ENCODE measurements at regions not wholly inside any gene's neighbourhood (a gene's known extent, or its start where the extent isn't known, plus 50 kb on each side); places are given as distances from the start of the nearest gene placed in this dataset.

- no peak for DNase-seq (ENCODE audit: low read depth, low spot score)
- no peak for TF ChIP-seq CTCF (IDR thresholded peaks at IDR 0.05; ENCODE audit: low read depth, low read length)
- no peaks in the 10 kb centered on the region for H3K9me3 ChIP-seq (ENCODE audit: control insufficient read depth, insufficient read depth, low read length)
- no peaks in the 10 kb centered on the region for H3K27me3 ChIP-seq (ENCODE audit: control insufficient read depth, insufficient read depth, low read length)
- H3K27ac ChIP-seq (ENCODE audit: low read depth, low read length): no peak overlapping the region
- POLR2A ChIA-PET: no interaction called here
- H3K4me3 ChIP-seq (ENCODE audit: low read depth, low read length): no peak overlapping the region
- CTCF ChIA-PET: no interaction called here
These were observed 319.2 kb upstream of the MOCS1 start for GRCh38 chr6:40253420-40253819.

- Histone ChIP-seq H3K27ac (ENCODE audit: low read depth, low read length) (no peak overlapping the region), H3K27me3 (ENCODE audit: control insufficient read depth, insufficient read depth, low read length) (no peaks in the 10 kb centered on the region), H3K9me3 (ENCODE audit: control insufficient read depth, insufficient read depth, low read length) (no peaks in the 10 kb centered on the region), H3K4me3 (ENCODE audit: low read depth, low read length) (no peak overlapping the region)
- POLR2A ChIA-PET: no interaction called here
- CTCF ChIA-PET: no interaction called here
- no peak for DNase-seq (ENCODE audit: low read depth, low spot score)
- TF ChIP-seq CTCF (IDR thresholded peaks at IDR 0.05; ENCODE audit: low read depth, low read length): no peak
These were observed 318.4 kb upstream of the MOCS1 start for GRCh38 chr6:40252531-40253258.

GRCh38 chr6:40251637-40252300 is 317.5 kb upstream of the MOCS1 start:
- Histone ChIP-seq H3K27me3 (ENCODE audit: control insufficient read depth, insufficient read depth, low read length) (no peaks in the 10 kb centered on the region), H3K9me3 (ENCODE audit: control insufficient read depth, insufficient read depth, low read length) (no peaks in the 10 kb centered on the region), H3K4me3 (ENCODE audit: low read depth, low read length) (no peak overlapping the region), H3K27ac (ENCODE audit: low read depth, low read length) (no peak overlapping the region)
- CTCF ChIA-PET: no interaction called here
- TF ChIP-seq CTCF (IDR thresholded peaks at IDR 0.05; ENCODE audit: low read depth, low read length): no peak
- DNase-seq (ENCODE audit: low read depth, low spot score): no peak
- POLR2A ChIA-PET: no interaction called here

GRCh38 chr6:40249935-40250334 is 315.7 kb upstream of the MOCS1 start:
- DNase-seq (ENCODE audit: low read depth, low spot score): no peak
- no peaks in the 10 kb centered on the region for H3K9me3 ChIP-seq (ENCODE audit: control insufficient read depth, insufficient read depth, low read length)
- POLR2A ChIA-PET: no interaction called here
- no peak for TF ChIP-seq CTCF (IDR thresholded peaks at IDR 0.05; ENCODE audit: low read depth, low read length)
- CTCF ChIA-PET: no interaction called here
- H3K27ac ChIP-seq (ENCODE audit: low read depth, low read length): no peak overlapping the region
- no peaks in the 10 kb centered on the region for H3K27me3 ChIP-seq (ENCODE audit: control insufficient read depth, insufficient read depth, low read length)
- H3K4me3 ChIP-seq (ENCODE audit: low read depth, low read length): no peak overlapping the region

- Histone ChIP-seq H3K9me3 (ENCODE audit: control insufficient read depth, insufficient read depth, low read length) (no peaks in the 10 kb centered on the region), H3K27ac (ENCODE audit: low read depth, low read length) (no peak overlapping the region), H3K4me3 (ENCODE audit: low read depth, low read length) (no peak overlapping the region), H3K27me3 (ENCODE audit: control insufficient read depth, insufficient read depth, low read length) (no peaks in the 10 kb centered on the region)
- POLR2A ChIA-PET: no interaction called here
- no peak for TF ChIP-seq CTCF (IDR thresholded peaks at IDR 0.05; ENCODE audit: low read depth, low read length)
- CTCF ChIA-PET: no interaction called here
- DNase-seq (ENCODE audit: low read depth, low spot score): no peak
These were observed 313.4 kb upstream of the MOCS1 start for GRCh38 chr6:40247516-40248115.
